GM12878 (cell line): ENCODE measurements at regions not wholly inside any gene's neighbourhood (a gene's known extent, or its start where the extent isn't known, plus 50 kb on each side); places are given as distances from the start of the nearest gene placed in this dataset.

Experiments
- ATAC-seq: fragments of 200-7000 bp; cut with Tn5 transposase; 3 replicates; pipeline ENCODE4 v1.9.1; 2020; ENCODE audit warnings: mild to moderate bottlenecking, moderate library complexity
- BruUV-seq: library from RNA; stranded (reverse); fragments of 400-500 nt; replicated peaks from 2 replicates; lab custom pipeline; 2021; lab: Mats Ljungman, UMichigan
- CTCF ChIA-PET: fragments of 300-600 bp; sonication (Branson Sonifier 250); formaldehyde crosslinking; extraction: SDS; loops from one replicate; lab custom pipeline; 2021; ENCODE audit warnings: inconsistent platforms; lab: Yijun Ruan, JAX
- POLR2A ChIA-PET: fragments of 350-600 bp; formaldehyde crosslinking; extraction: SDS; loops from one replicate; lab custom pipeline; 2021; ENCODE audit warnings: inconsistent platforms; lab: Charles Lee
- RAD21 ChIA-PET: fragments of 300-600 bp; sonication (Branson Sonifier 250); formaldehyde crosslinking; loops from one replicate; lab custom pipeline; 2023; ENCODE audit warnings: antibody characterized with exemption; ENCODE audit not compliant: unreplicated experiment; lab: Charles Lee
- SMC1A ChIA-PET: fragments of 300-600 bp; sonication (Branson Sonifier 250); formaldehyde crosslinking; loops from one replicate; lab custom pipeline; 2023; ENCODE audit not compliant: unreplicated experiment, uncharacterized antibody; lab: Charles Lee
- DNase-seq: peaks from one replicate; pipeline ENCODE4 v3.0.0-alpha.2; 2011; ENCODE audit warnings: low read depth, low spot score
- FAIRE-seq: peaks from 3 replicates; lab custom pipeline; 2011; peaks lifted over from hg19 to GRCh38; lab: Jason Lieb, UNC
- H2AFZ ChIP-seq: 2 replicates; pipeline ENCODE4 v1.6.0; 2011; ENCODE audit warnings: low read depth, low read length, control low read depth; ENCODE audit not compliant: control insufficient read depth
- H3K27ac ChIP-seq: 2 replicates; pipeline ENCODE4 v1.5.1; 2011; ENCODE audit warnings: control low read depth; ENCODE audit not compliant: control insufficient read depth, insufficient read depth
- H3K27me3 ChIP-seq, 2 experiments: replicated peaks in 1 of 2; 2 replicates each; pipeline versions ENCODE4 v1.6.0 to v1.6.1; 2011; ENCODE audit warnings: low read length in 1 of 2; ENCODE audit not compliant: control insufficient read depth in 2 of 2, insufficient read depth in 2 of 2
- H3K36me3 ChIP-seq, 2 experiments: 2 replicates each; pipeline ENCODE4 v1.5.1; 2011; ENCODE audit warnings: low read length in 1 of 2; ENCODE audit not compliant: control insufficient read depth in 2 of 2, insufficient read depth in 2 of 2
- H3K4me1 ChIP-seq: 2 replicates; pipeline ENCODE4 v1.6.1; 2011; ENCODE audit warnings: mild to moderate bottlenecking, low read length, moderate library complexity, mixed read lengths; ENCODE audit not compliant: control insufficient read depth, insufficient read depth
- H3K4me2 ChIP-seq: 2 replicates; pipeline ENCODE4 v1.6.0; 2011; ENCODE audit warnings: control low read depth; ENCODE audit not compliant: control insufficient read depth, insufficient read depth
- H3K4me3 ChIP-seq: fragments of 200-600 bp; sonication (generic); 2 replicates; pipeline ENCODE4 v1.5.1; 2016
- H3K79me2 ChIP-seq: 2 replicates; pipeline ENCODE4 v1.6.0; 2011; ENCODE audit warnings: low read length; ENCODE audit not compliant: control insufficient read depth, insufficient read depth
- H3K9ac ChIP-seq: 2 replicates; pipeline ENCODE4 v1.8.0; 2011; ENCODE audit warnings: low read length, control low read depth, mixed read lengths; ENCODE audit not compliant: control insufficient read depth, insufficient read depth
- H3K9me3 ChIP-seq: replicated peaks from 3 replicates; pipeline ENCODE4 v1.5.1; 2011; ENCODE audit warnings: mild to moderate bottlenecking, low read length; ENCODE audit not compliant: control insufficient read depth, insufficient read depth
- H4K20me1 ChIP-seq: 2 replicates; pipeline ENCODE4 v1.6.0; 2011; ENCODE audit not compliant: control insufficient read depth, insufficient read depth
- ASH2L ChIP-seq: fragments of 300-600, 200-600 bp; sonication (generic); IDR thresholded peaks from 2 replicates; pipeline ENCODE4 v1.6.1; 2017; ENCODE audit warnings: low read depth, mild to moderate bottlenecking, borderline replicate concordance
- MYC ChIP-seq: IDR thresholded peaks from 2 replicates; pipeline ENCODE4 v1.6.1; 2011; ENCODE audit warnings: mild to moderate bottlenecking, low read length, moderate library complexity, inconsistent platforms; ENCODE audit not compliant: insufficient read depth, insufficient replicate concordance, insufficient read length, severe bottlenecking
- RCOR1 ChIP-seq: conservative IDR thresholded peaks from 2 replicates; pipeline ENCODE4 v1.6.1; 2012; ENCODE audit warnings: low read depth, low read length, improper control_type of control experiment
- TCF3 ChIP-seq: IDR thresholded peaks from 2 replicates; pipeline ENCODE4 v1.6.1; 2012; ENCODE audit warnings: low read depth, mild to moderate bottlenecking, low read length, borderline replicate concordance; ENCODE audit not compliant: insufficient read depth
- WRNIP1 ChIP-seq: IDR thresholded peaks from 2 replicates; pipeline ENCODE4 v1.6.1; 2011; ENCODE audit warnings: low read depth, low read length, improper control_type of control experiment, borderline replicate concordance
- ZNF207 ChIP-seq: fragments of 450-650 bp; IDR thresholded peaks from 2 replicates; pipeline ENCODE4 v1.6.1; 2014; ENCODE audit warnings: antibody characterized with exemption, mild to moderate bottlenecking, borderline replicate concordance
- WGBS: methylation state at CpG from one replicate; pipeline ENCODE4 v1.1.6; 2016; ENCODE audit warnings: low lambda C conversion rate; ENCODE audit not compliant: insufficient replicate concordance, insufficient coverage; ENCODE audit errors: missing lambda C conversion rate; 5-methylcytosine and 5-hydroxymethylcytosine counted together
- in situ Hi-C: fragments of 300-500 bp; cut with MboI; formaldehyde crosslinking; loops from 9 replicates; pipeline ENCODE4 v1.14.3; 2018; ENCODE audit warnings: mixed read lengths
- intact Hi-C: fragments of 100-400 bp; cut with micrococcal nuclease; formaldehyde crosslinking; loops from one replicate; pipeline ENCODE4 v1.14.2; 2022; ENCODE audit not compliant: unreplicated experiment
- TF ChIP-seq, protein P1 (sequence below): fragments of 450-650 bp; IDR thresholded peaks from 2 replicates; pipeline ENCODE4 v1.6.1; 2016; ENCODE audit warnings: mild to moderate bottlenecking
- TF ChIP-seq, protein P2 (sequence below): IDR thresholded peaks from 2 replicates; pipeline ENCODE4 v1.6.1; 2012; ENCODE audit warnings: low read depth, low read length, improper control_type of control experiment
- TF ChIP-seq, protein P3 (sequence below): IDR thresholded peaks from 2 replicates; pipeline ENCODE4 v1.6.1; 2011; ENCODE audit warnings: low read depth, mild to moderate bottlenecking, low read length, moderate library complexity, borderline replicate concordance; ENCODE audit errors: extremely low read depth

DNA sequence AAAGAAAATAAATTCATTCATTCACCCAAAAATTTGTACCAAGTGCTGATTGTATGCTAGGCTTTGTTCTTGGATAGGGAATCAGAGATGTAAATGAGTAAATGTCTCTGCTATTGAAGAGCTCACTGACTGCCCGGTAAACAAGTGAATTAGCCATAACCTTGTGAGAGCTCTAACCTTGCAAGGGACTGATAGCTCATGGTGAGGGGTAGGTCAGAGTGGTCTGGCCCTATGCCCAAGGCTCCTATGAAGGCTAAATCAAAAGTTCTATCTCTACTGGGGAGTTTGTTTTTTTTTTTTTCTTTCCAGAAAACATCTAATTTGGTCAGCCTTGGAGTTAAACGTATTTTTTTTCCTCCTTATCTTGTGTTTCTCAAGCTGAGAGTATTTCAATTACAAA is 172.8 kb upstream of the CDH11 start:
- Histone ChIP-seq H3K79me2 (no peaks in the 10 kb centered on the region), H2AFZ (no peak overlapping the region), H3K27ac (no peak overlapping the region), H3K27me3 (no peaks in the 10 kb centered on the region), H4K20me1 (no peaks in the 10 kb centered on the region), H3K4me1 (no peaks in the 10 kb centered on the region), H3K4me3 (no peak overlapping the region), H3K4me2 (no peak overlapping the region), H3K36me3 (no peaks in the 10 kb centered on the region), H3K9ac (no peak overlapping the region), H3K9me3 (no peaks in the 10 kb centered on the region)
- SMC1A ChIA-PET = no interaction called here
- in situ Hi-C loops (no loop called here), intact Hi-C loops (no loop called here)
- FAIRE-seq (no peak), DNase-seq (no peak), ATAC-seq (no peak)
- TF ChIP-seq WRNIP1 (no peak), TCF3 (no peak), ZNF207 (no peak), ASH2L (no peak), MYC (no peak), RCOR1 (no peak)
- TF ChIP-seq, protein P1, sequence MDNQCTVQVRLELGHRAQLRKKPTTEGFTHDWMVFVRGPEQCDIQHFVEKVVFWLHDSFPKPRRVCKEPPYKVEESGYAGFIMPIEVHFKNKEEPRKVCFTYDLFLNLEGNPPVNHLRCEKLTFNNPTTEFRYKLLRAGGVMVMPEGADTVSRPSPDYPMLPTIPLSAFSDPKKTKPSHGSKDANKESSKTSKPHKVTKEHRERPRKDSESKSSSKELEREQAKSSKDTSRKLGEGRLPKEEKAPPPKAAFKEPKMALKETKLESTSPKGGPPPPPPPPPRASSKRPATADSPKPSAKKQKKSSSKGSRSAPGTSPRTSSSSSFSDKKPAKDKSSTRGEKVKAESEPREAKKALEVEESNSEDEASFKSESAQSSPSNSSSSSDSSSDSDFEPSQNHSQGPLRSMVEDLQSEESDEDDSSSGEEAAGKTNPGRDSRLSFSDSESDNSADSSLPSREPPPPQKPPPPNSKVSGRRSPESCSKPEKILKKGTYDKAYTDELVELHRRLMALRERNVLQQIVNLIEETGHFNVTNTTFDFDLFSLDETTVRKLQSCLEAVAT = no peak
- TF ChIP-seq, protein P2, sequence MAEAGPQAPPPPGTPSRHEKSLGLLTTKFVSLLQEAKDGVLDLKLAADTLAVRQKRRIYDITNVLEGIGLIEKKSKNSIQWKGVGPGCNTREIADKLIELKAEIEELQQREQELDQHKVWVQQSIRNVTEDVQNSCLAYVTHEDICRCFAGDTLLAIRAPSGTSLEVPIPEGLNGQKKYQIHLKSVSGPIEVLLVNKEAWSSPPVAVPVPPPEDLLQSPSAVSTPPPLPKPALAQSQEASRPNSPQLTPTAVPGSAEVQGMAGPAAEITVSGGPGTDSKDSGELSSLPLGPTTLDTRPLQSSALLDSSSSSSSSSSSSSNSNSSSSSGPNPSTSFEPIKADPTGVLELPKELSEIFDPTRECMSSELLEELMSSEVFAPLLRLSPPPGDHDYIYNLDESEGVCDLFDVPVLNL = no peak
- TF ChIP-seq, protein P3, sequence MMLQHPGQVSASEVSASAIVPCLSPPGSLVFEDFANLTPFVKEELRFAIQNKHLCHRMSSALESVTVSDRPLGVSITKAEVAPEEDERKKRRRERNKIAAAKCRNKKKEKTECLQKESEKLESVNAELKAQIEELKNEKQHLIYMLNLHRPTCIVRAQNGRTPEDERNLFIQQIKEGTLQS = no peak
- CTCF ChIA-PET = no interaction called here
- RAD21 ChIA-PET = no interaction called here
- 25% methylated on average over 2 of the region's 2 CpGs for WGBS
- BruUV-seq = no TSS peak
- POLR2A ChIA-PET = interaction anchor here (0.6 kb wide), 1 partner anchor 1722 kb away, joined by 4 read pairs; no protein-coding TSS in a partner anchor
